ENCODE measurements at regions not wholly inside any gene's neighbourhood (a gene's known extent, or its start where the extent isn't known, plus 50 kb on each side); places are given as distances from the start of the nearest gene placed in this dataset.
"Not testable (repeated sequence)": the region's sequence is repeated elsewhere in the genome, so short reads cannot be mapped to it uniquely, and the experiment has no call there.

DNA sequence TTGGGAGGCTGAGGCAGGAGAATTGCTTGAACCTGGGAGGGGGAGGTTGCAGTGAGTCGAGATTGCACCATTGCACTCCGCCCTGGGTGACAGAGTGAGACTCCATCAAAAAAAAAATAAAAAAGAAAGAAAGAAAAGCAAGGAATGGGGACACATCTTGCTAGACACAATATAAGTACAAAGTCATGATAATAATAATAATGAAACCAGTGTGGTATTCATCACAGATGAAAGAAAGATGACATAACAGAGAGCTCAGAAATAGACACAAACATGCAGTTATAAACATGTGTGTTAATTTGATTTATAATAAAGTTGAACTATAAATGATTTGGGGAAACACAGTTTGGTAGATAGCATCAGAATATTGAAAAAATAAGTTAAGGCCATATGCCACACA lies 264.1 kb downstream of the SRGAP2C start:
- no peaks in the 10 kb centered on the region for H3K4me1 ChIP-seq (ENCODE audit: insufficient read depth)
- no peak for TF ChIP-seq EP300 (IDR thresholded peaks at IDR 0.05)
- no peak for TF ChIP-seq POLR2A (IDR thresholded peaks at IDR 0.05)
- TF ChIP-seq, protein P1, sequence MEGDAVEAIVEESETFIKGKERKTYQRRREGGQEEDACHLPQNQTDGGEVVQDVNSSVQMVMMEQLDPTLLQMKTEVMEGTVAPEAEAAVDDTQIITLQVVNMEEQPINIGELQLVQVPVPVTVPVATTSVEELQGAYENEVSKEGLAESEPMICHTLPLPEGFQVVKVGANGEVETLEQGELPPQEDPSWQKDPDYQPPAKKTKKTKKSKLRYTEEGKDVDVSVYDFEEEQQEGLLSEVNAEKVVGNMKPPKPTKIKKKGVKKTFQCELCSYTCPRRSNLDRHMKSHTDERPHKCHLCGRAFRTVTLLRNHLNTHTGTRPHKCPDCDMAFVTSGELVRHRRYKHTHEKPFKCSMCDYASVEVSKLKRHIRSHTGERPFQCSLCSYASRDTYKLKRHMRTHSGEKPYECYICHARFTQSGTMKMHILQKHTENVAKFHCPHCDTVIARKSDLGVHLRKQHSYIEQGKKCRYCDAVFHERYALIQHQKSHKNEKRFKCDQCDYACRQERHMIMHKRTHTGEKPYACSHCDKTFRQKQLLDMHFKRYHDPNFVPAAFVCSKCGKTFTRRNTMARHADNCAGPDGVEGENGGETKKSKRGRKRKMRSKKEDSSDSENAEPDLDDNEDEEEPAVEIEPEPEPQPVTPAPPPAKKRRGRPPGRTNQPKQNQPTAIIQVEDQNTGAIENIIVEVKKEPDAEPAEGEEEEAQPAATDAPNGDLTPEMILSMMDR (IDR thresholded peaks at IDR 0.05) = no peak
- H3K27ac ChIP-seq = no peak overlapping the region
- H3K27me3 ChIP-seq = no peaks in the 10 kb centered on the region
- DNase-seq = no peak
- no peaks in the 10 kb centered on the region for H3K9me3 ChIP-seq
- no peak overlapping the region for H3K4me3 ChIP-seq
- WGBS, 3 donors = 66 to 74% (median 67%) methylated on average over 2 of the region's 2 CpGs
- no peaks in the 10 kb centered on the region for H3K36me3 ChIP-seq
- intact Hi-C loops (cut with DNase I) = no loop called here

DNA sequence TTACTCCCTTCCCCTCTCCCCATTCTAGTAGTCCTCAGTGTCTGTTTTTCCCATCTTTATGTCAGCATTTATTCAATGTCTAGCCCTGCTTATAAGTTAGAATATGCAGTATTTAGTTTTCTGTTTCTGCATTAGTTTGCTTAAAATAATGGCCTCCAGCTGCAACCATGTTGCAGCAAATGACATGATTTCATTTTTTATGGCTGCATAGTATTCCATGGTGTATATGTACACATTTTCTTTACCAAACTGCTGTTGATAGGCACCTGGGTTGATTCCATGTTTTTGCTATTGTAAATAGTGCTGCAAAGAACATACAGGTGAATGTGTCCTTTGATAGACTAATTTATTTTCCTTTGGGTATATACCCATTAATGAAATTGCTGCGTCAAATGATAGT lies 267.7 kb downstream of the SRGAP2C start:
- Histone ChIP-seq H3K9me3 (no peaks in the 10 kb centered on the region), H3K4me3 (no peak overlapping the region), H3K27ac (no peak overlapping the region), H3K36me3 (no peaks in the 10 kb centered on the region), H3K4me1 (ENCODE audit: insufficient read depth) (no peaks in the 10 kb centered on the region), H3K27me3 (no peaks in the 10 kb centered on the region)
- no peak for DNase-seq
- intact Hi-C loops (cut with DNase I) = no loop called here
- TF ChIP-seq EP300 (IDR thresholded peaks at IDR 0.05) (no peak), POLR2A (IDR thresholded peaks at IDR 0.05) (no peak)
- TF ChIP-seq, protein P1 (IDR thresholded peaks at IDR 0.05) = no peak
- WGBS, 3 donors = 95 to 100% (median 98%) methylated on average over 1 of the region's 1 CpG

DNA sequence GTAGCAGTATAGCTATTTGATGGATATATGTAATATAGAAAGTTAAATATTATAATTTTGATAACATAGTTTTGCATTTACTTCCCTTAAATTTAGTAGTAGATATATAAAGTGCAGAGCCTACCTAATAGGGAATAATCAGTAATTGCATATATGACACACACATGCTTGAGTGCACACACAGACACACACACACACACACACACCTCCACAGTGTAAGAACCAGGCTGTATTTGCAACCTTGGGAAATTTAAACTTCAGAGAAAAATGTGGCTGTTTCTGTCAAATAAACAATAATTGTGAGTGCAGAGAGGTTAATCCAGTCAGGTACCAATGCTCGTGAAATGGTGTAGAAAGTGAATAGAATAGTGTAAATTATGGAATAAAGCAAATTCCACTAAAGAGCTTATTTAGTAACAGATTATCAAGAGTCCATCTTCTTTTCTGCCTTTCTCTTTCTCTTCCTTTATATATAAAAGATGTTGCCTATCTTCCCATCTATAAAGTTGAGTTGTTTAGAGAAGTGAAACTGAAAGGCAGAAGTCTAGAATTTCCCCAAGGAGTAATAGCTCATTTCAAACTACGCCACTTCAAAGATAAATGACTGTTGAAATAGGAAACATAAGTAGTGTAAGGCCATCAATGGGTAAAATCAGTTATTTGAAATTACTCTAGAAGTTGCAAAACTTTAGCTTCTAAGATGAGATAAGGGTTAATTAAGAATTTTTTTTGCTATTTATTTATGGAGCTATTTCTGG lies 273.7 kb downstream of the SRGAP2C start:
- TF ChIP-seq, protein P1 (IDR thresholded peaks at IDR 0.05) = no peak
- TF ChIP-seq EP300 (IDR thresholded peaks at IDR 0.05) (no peak), POLR2A (IDR thresholded peaks at IDR 0.05) (no peak)
- Histone ChIP-seq H3K4me1 (ENCODE audit: insufficient read depth) (no peaks in the 10 kb centered on the region), H3K27me3 (no peaks in the 10 kb centered on the region), H3K36me3 (no peaks in the 10 kb centered on the region), H3K9me3 (no peaks in the 10 kb centered on the region), H3K4me3 (no peak overlapping the region), H3K27ac (no peak overlapping the region)
- WGBS, 3 donors = 60 to 61% (median 61%) methylated on average over 2 of the region's 2 CpGs
- intact Hi-C loops (cut with DNase I) = no loop called here
- DNase-seq = no peak

DNA sequence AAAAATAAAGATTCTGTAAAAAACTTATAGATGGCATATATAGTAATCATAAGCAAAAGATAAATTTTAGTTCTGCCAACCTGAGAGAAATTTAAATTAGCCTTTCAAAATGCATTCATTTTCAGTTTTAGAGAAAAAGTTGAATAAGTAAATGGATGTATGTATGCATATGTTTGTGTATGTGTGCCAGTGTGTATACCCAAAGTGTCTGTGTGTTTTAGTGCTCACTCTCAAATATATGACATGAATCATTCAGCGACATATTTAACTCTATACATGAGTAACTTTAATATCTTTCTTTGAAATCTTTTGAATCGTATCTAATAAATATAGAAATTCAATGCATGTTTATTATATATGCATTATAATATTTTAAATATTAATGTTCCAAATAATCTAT lies 274.5 kb downstream of the SRGAP2C start:
- TF ChIP-seq POLR2A (IDR thresholded peaks at IDR 0.05) (no peak), EP300 (IDR thresholded peaks at IDR 0.05) (no peak)
- TF ChIP-seq, protein P1 (IDR thresholded peaks at IDR 0.05) = no peak
- no peaks in the 10 kb centered on the region for H3K4me1 ChIP-seq (ENCODE audit: insufficient read depth)
- intact Hi-C loops (cut with DNase I) = no loop called here
- no peak overlapping the region for H3K27ac ChIP-seq
- no peaks in the 10 kb centered on the region for H3K27me3 ChIP-seq
- H3K36me3 ChIP-seq = no peaks in the 10 kb centered on the region
- H3K9me3 ChIP-seq = no peaks in the 10 kb centered on the region
- H3K4me3 ChIP-seq = no peak overlapping the region
- no peak for DNase-seq
- WGBS, 3 donors = 78 to 82% (median 81%) methylated on average over 2 of the region's 2 CpGs

DNA sequence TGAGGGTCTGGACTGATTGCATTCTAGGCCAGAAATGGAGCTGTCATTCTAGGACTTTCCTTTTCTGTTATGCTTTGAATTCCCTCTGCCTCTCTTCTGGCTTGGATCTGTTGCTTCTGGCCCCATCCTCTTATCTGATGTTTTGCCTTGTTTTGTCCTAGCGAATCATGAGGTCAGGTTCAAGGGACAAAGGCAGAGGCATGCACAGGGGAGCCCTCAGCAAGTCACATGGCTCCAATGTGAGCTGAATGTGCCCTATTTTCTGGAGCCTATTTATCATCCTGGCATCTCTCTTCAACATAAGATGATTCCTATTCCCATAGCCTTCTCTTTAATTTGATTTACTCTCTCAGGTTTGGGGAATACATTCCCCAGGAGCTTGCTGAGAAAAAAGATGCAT lies 284.6 kb downstream of the SRGAP2C start:
- DNase-seq; intact Hi-C loops (cut with DNase I); H3K4me1 ChIP-seq (ENCODE audit: insufficient read depth); H3K9me3 ChIP-seq; H3K4me3 ChIP-seq; H3K27ac ChIP-seq; H3K36me3 ChIP-seq; H3K27me3 ChIP-seq: not testable (repeated sequence)
- WGBS, 3 donors = 17 to 28% (median 25%) methylated on average over 1 of the region's 1 CpG

DNA sequence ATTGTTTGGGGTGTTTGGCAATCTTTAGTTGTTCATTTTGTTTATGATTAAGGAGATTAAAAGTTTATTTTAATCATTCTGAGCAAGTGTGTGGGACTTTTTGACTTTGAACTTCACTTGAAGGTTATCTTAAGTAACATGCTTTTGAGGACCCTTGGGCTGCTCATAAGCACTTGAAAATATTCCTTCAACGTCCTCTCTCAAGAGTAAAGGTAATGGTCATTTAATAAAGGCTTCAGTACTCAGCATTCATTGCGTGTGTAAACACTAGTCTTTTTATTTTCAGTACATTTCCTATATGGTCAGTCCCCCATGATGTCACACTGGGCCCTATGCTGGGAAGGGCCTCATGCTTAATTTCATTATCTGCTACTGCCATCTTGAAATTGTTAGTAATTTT lies 285.6 kb downstream of the SRGAP2C start:
- H3K9me3 ChIP-seq; H3K27me3 ChIP-seq; H3K4me1 ChIP-seq (ENCODE audit: insufficient read depth); intact Hi-C loops (cut with DNase I); DNase-seq; H3K36me3 ChIP-seq; H3K27ac ChIP-seq; H3K4me3 ChIP-seq: not testable (repeated sequence)
- 70 to 73% (median 70%) methylated on average over 2 of the region's 2 CpGs for WGBS, 3 donors

Measured in ovary (tissue), 7 donors.